Panc1 (cell line): ENCODE measurements at regions not wholly inside any gene's neighbourhood (a gene's known extent, or its start where the extent isn't known, plus 50 kb on each side); places are given as distances from the start of the nearest gene placed in this dataset.

Experiments used
- ATAC-seq: fragments of 200-7000 bp; cut with Tn5 transposase; 2 replicates; pipeline ENCODE4 v1.9.1; 2020; ENCODE audit warnings: mild to moderate bottlenecking, moderate library complexity
- BruUV-seq: library from RNA; stranded (reverse); fragments of 400-500 nt; replicated peaks from 2 replicates; lab custom pipeline; 2021; lab: Mats Ljungman, UMichigan
- CTCF ChIA-PET: fragments of 300-600 bp; sonication (Branson Sonifier 250); formaldehyde crosslinking; loops from one replicate; lab custom pipeline; 2022; ENCODE audit warnings: antibody characterized with exemption; lab: Charles Lee
- POLR2A ChIA-PET: fragments of 300-600 bp; sonication (Branson Sonifier 250); formaldehyde crosslinking; loops from one replicate; lab custom pipeline; 2022; ENCODE audit warnings: antibody characterized with exemption; lab: Charles Lee
- DNase-seq: peaks from one replicate; pipeline ENCODE4 v3.0.0-alpha.2; 2010; ENCODE audit warnings: low read depth, low spot score
- H3K27ac ChIP-seq: 2 replicates; pipeline ENCODE4 v1.5.1; 2011; ENCODE audit warnings: mild to moderate bottlenecking, low read length, inconsistent platforms
- H3K27me3 ChIP-seq: fragments of 200-500 bp; sonication (Bioruptor generic); 2 replicates; pipeline ENCODE4 v1.6.0; 2014; ENCODE audit warnings: low read length, inconsistent platforms; ENCODE audit not compliant: control insufficient read depth, insufficient read depth
- H3K36me3 ChIP-seq: fragments of 200-500 bp; sonication (Bioruptor generic); 2 replicates; pipeline ENCODE4 v1.5.1; 2014; ENCODE audit warnings: inconsistent platforms, mild to moderate bottlenecking, low read length, moderate library complexity; ENCODE audit not compliant: control insufficient read depth, insufficient read depth
- H3K4me1 ChIP-seq: 2 replicates; pipeline ENCODE4 v1.5.1; 2011; ENCODE audit warnings: inconsistent platforms, mild to moderate bottlenecking, low read length, moderate library complexity; ENCODE audit not compliant: control insufficient read depth, insufficient read depth
- H3K4me3 ChIP-seq, 2 experiments: 2 replicates each; pipeline ENCODE4 v1.5.1; 2011 to 2012; ENCODE audit warnings: low read depth in 2 of 2, low read length in 2 of 2, mild to moderate bottlenecking in 2 of 2, inconsistent platforms in 1 of 2, moderate library complexity in 1 of 2
- H3K9me3 ChIP-seq: fragments of 200-500 bp; sonication (Bioruptor generic); 2 replicates; pipeline ENCODE4 v1.5.1; 2014; ENCODE audit warnings: low read depth, mild to moderate bottlenecking, inconsistent platforms, low read length, moderate library complexity; ENCODE audit not compliant: control insufficient read depth, insufficient read depth
- POLR2AphosphoS5 ChIP-seq: IDR thresholded peaks from 2 replicates; pipeline ENCODE4 v1.6.1; 2012; ENCODE audit warnings: mild to moderate bottlenecking, low read depth, low read length, moderate library complexity
- REST ChIP-seq, 2 experiments: IDR thresholded peaks; 2 replicates each; pipeline ENCODE4 v1.6.1; 2011 to 2012; ENCODE audit warnings: low read depth in 2 of 2, control low read depth in 1 of 2, low read length in 1 of 2, mild to moderate bottlenecking in 1 of 2, moderate library complexity in 1 of 2; ENCODE audit not compliant: insufficient read depth in 1 of 2
- SIN3A ChIP-seq: IDR thresholded peaks from 2 replicates; pipeline ENCODE4 v1.6.1; 2012; ENCODE audit warnings: low read depth, mild to moderate bottlenecking, low read length, moderate library complexity, borderline replicate concordance; ENCODE audit not compliant: insufficient read depth
- TCF7L2 ChIP-seq: IDR thresholded peaks from 2 replicates; pipeline ENCODE4 v1.6.1; 2011; ENCODE audit warnings: mild to moderate bottlenecking, low read depth, low read length, inconsistent platforms
- in situ Hi-C: cut with HindIII; loops from 2 replicates; pipeline ENCODE4 v1.10.0; 2016; ENCODE audit warnings: low sequenced_read_pairs, low pct_unique_long_range_greater_than_20kb
- intact Hi-C: fragments of 100-400 bp; cut with micrococcal nuclease; formaldehyde crosslinking; loops from one replicate; pipeline ENCODE4 v1.10.0; 2022; ENCODE audit not compliant: unreplicated experiment
- TF ChIP-seq, protein P1 (sequence below): fragments of 450-650 bp; IDR thresholded peaks from 2 replicates; pipeline ENCODE4 v1.5.1; 2017; ENCODE audit warnings: mild to moderate bottlenecking

GRCh38 chr3:110810356-110810755 lies 261.3 kb upstream of the NECTIN3 start:
- BruUV-seq = no TSS peak
- Histone ChIP-seq H3K27me3 (no peaks in the 10 kb centered on the region), H3K9me3 (0 out of 2 replicates have a peak, but pooled peaks cover 3% of the 10 kb centered on the region), H3K4me1 (no peaks in the 10 kb centered on the region), H3K36me3 (no peaks in the 10 kb centered on the region), H3K27ac (no peak overlapping the region), H3K4me3 (no peak overlapping the region)
- POLR2A ChIA-PET = no interaction called here
- CTCF ChIA-PET = no interaction called here
- in situ Hi-C loops = no loop called here
- DNase-seq (no peak), ATAC-seq (no peak)
- intact Hi-C loops = no loop called here
- TF ChIP-seq POLR2AphosphoS5 = no peak
- TF ChIP-seq TCF7L2 = no peak
- TF ChIP-seq REST (IDR thresholded peaks at IDR 0.05; ENCODE audit: insufficient read depth in 1 of 2, low read depth in 2 of 2, low read length in 1 of 2) = no peak
- TF ChIP-seq, protein P1, sequence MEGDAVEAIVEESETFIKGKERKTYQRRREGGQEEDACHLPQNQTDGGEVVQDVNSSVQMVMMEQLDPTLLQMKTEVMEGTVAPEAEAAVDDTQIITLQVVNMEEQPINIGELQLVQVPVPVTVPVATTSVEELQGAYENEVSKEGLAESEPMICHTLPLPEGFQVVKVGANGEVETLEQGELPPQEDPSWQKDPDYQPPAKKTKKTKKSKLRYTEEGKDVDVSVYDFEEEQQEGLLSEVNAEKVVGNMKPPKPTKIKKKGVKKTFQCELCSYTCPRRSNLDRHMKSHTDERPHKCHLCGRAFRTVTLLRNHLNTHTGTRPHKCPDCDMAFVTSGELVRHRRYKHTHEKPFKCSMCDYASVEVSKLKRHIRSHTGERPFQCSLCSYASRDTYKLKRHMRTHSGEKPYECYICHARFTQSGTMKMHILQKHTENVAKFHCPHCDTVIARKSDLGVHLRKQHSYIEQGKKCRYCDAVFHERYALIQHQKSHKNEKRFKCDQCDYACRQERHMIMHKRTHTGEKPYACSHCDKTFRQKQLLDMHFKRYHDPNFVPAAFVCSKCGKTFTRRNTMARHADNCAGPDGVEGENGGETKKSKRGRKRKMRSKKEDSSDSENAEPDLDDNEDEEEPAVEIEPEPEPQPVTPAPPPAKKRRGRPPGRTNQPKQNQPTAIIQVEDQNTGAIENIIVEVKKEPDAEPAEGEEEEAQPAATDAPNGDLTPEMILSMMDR = no peak
- TF ChIP-seq SIN3A = no peak

DNA sequence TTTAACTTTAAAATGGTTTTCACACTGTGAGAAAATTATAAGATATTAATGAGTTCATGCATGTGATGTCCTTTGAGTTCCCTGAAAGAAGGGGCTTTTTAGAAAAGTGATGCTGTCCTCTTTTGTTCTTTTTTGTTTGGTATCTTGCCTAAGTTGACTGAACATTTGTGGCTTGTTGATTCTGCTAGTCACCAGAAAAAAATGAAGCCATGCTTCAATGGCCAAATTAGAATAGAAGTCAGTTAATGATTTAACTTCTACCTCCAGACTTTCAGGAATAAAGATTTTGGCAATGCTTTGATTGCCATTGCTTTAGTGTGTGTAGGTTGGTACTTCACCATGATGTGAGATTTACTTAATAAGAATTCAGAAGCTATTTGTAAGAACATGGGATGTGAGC lies 260.6 kb upstream of the NECTIN3 start:
- CTCF ChIA-PET = no interaction called here
- in situ Hi-C loops = no loop called here
- no peak for ATAC-seq

More for the DNA sequence above, 260.6 kb upstream of the NECTIN3 start:
- Histone ChIP-seq H3K36me3 (no peaks in the 10 kb centered on the region), H3K4me3 (no peak overlapping the region), H3K9me3 (0 out of 2 replicates have a peak, but pooled peaks cover 3% of the 10 kb centered on the region), H3K4me1 (no peaks in the 10 kb centered on the region), H3K27me3 (no peaks in the 10 kb centered on the region), H3K27ac (no peak overlapping the region)
- POLR2A ChIA-PET = no interaction called here
- TF ChIP-seq POLR2AphosphoS5 (no peak), REST (IDR thresholded peaks at IDR 0.05; ENCODE audit: insufficient read depth in 1 of 2, low read depth in 2 of 2, low read length in 1 of 2) (no peak), SIN3A (no peak), TCF7L2 (no peak)
- TF ChIP-seq, protein P1 = no peak
- no peak for DNase-seq
- BruUV-seq = no TSS peak
- intact Hi-C loops = no loop called here
